ENCODE measurements at regions not wholly inside any gene's neighbourhood (a gene's known extent, or its start where the extent isn't known, plus 50 kb on each side); places are given as distances from the start of the nearest gene placed in this dataset.
A peak's percentile ranks its signal among the peaks of the same experiment; 100 is the strongest.

- no peak overlapping the region for H3K27ac Mint-ChIP-seq
- H3K9me2 ChIP-seq (ENCODE audit: insufficient read depth): no peaks in the 10 kb centered on the region
- 0 out of 2 replicates have a peak, but pooled peaks cover 4% of the 10 kb centered on the region for H3F3A ChIP-seq (replicated peaks; ENCODE audit: low read depth)
- no peaks in the 10 kb centered on the region for H4K20me1 ChIP-seq (replicated peaks; ENCODE audit: insufficient read depth)
- H3K36me3 Mint-ChIP-seq (ENCODE audit: low read depth): peaks cover 38% of the 10 kb centered on the region
- no peak for TF ChIP-seq REST (IDR thresholded peaks at IDR 0.05; ENCODE audit: unreplicated experiment)
- TF ChIP-seq STAT1 (IDR thresholded peaks at IDR 0.05; ENCODE audit: unreplicated experiment): no peak
- H3K79me2 ChIP-seq (replicated peaks; ENCODE audit: insufficient read depth): no peaks in the 10 kb centered on the region
- H3K4me3 Mint-ChIP-seq: no peak overlapping the region
- no peak overlapping the region for H3K4me3 ChIP-seq
- no peaks in the 10 kb centered on the region for H3K27me3 ChIP-seq (ENCODE audit: insufficient read depth)
- peaks cover 37% of the 10 kb centered on the region for H3K9me3 Mint-ChIP-seq
- peaks cover 21% of the 10 kb centered on the region for H3K4me1 ChIP-seq (ENCODE audit: insufficient read depth)
- no peaks in the 10 kb centered on the region; the same call in 1 of the 2 replicates for H3K36me3 ChIP-seq (ENCODE audit: insufficient read depth)
- H3K4me2 ChIP-seq: no peak overlapping the region
- peaks cover 6% of the 10 kb centered on the region for H3K27me3 Mint-ChIP-seq (ENCODE audit: insufficient read depth, low read depth, poor library complexity)
- DNase-seq (ENCODE audit: low spot score) (no peak), ATAC-seq (no peak)
- no peak overlapping the region for H2AFZ ChIP-seq
- H3K4me1 Mint-ChIP-seq: peaks cover 30% of the 10 kb centered on the region
- no peak overlapping the region for H3K27ac ChIP-seq (ENCODE audit: low read depth)
These were observed 85.9 kb upstream of the SOX13 start for GRCh38 chr1:203986887-203987461.

GRCh38 chr1:203990118-203990517 lies 82.8 kb upstream of the SOX13 start:
- Histone ChIP-seq H2AFZ (0 out of 2 replicates have a peak overlapping the region, but pooled peaks have one; percentile 57), H3K4me3 (no peak overlapping the region), H3K79me2 (replicated peaks; ENCODE audit: insufficient read depth) (no peaks in the 10 kb centered on the region), H3K4me2 (no peak overlapping the region), H3K36me3 (ENCODE audit: insufficient read depth) (no peaks in the 10 kb centered on the region; the same call in 1 of the 2 replicates), H3K27me3 (ENCODE audit: insufficient read depth) (peaks cover 11% of the 10 kb centered on the region), H3F3A (replicated peaks; ENCODE audit: low read depth) (0 out of 2 replicates have a peak, but pooled peaks cover 4% of the 10 kb centered on the region), H3K4me1 (ENCODE audit: insufficient read depth) (peaks cover 29% of the 10 kb centered on the region), H3K9me2 (ENCODE audit: insufficient read depth) (no peaks in the 10 kb centered on the region), H3K27ac (ENCODE audit: low read depth) (no peak overlapping the region), H4K20me1 (replicated peaks; ENCODE audit: insufficient read depth) (no peaks in the 10 kb centered on the region)
- H3K9me3 Mint-ChIP-seq: peaks cover 10% of the 10 kb centered on the region
- DNase-seq (ENCODE audit: low spot score): no peak
- H3K27ac Mint-ChIP-seq: no peak overlapping the region
- no peak overlapping the region for H3K4me3 Mint-ChIP-seq
- no peak for ATAC-seq
- peaks cover 6% of the 10 kb centered on the region for H3K27me3 Mint-ChIP-seq (ENCODE audit: insufficient read depth, low read depth, poor library complexity)
- peaks cover 11% of the 10 kb centered on the region; the same call in 2 of the 3 replicates for H3K36me3 Mint-ChIP-seq (ENCODE audit: low read depth)
- peaks cover 32% of the 10 kb centered on the region for H3K4me1 Mint-ChIP-seq
- TF ChIP-seq EZH2phosphoT487 (IDR thresholded peaks at IDR 0.05; ENCODE audit: unreplicated experiment): no peak
- no peak for TF ChIP-seq JUNB (IDR thresholded peaks at IDR 0.05; ENCODE audit: unreplicated experiment)
- no peak for TF ChIP-seq ETS1 (IDR thresholded peaks at IDR 0.05)
- TF ChIP-seq CTCF (conservative IDR thresholded peaks at IDR 0.05; ENCODE audit: low read depth in 2 of 2): no peak
- no peak for TF ChIP-seq NANOG (IDR thresholded peaks at IDR 0.05; ENCODE audit: borderline replicate concordance)
- TF ChIP-seq CREB1 (CRISPR knock-in tag; IDR thresholded peaks at IDR 0.05; ENCODE audit: low read depth): no peak
- no peak for TF ChIP-seq ZNF462 (CRISPR knock-in tag; IDR thresholded peaks at IDR 0.05)
